VCaP (cell line): ENCODE measurements at regions not wholly inside any gene's neighbourhood (a gene's known extent, or its start where the extent isn't known, plus 50 kb on each side); places are given as distances from the start of the nearest gene placed in this dataset.
"Not testable (repeated sequence)": the region's sequence is repeated elsewhere in the genome, so short reads cannot be mapped to it uniquely, and the experiment has no call there.

Experiments used
- H3K27ac ChIP-seq: fragments of 450-650 bp; 2 replicates; pipeline ENCODE4 v1.5.1; 2017
- CTCF ChIP-seq: fragments of 450-650 bp; conservative IDR thresholded peaks from 2 replicates; pipeline ENCODE4 v1.5.1; 2017; ENCODE audit warnings: mild to moderate bottlenecking, moderate library complexity

- no peak for TF ChIP-seq CTCF
- no peak overlapping the region for H3K27ac ChIP-seq
These were observed 336.6 kb upstream of the API5 start for GRCh38 chr11:42975180-42975529.

- no peak overlapping the region for H3K27ac ChIP-seq
- TF ChIP-seq CTCF, result no peak
These were observed 335.1 kb upstream of the API5 start for GRCh38 chr11:42976636-42977217.

DNA sequence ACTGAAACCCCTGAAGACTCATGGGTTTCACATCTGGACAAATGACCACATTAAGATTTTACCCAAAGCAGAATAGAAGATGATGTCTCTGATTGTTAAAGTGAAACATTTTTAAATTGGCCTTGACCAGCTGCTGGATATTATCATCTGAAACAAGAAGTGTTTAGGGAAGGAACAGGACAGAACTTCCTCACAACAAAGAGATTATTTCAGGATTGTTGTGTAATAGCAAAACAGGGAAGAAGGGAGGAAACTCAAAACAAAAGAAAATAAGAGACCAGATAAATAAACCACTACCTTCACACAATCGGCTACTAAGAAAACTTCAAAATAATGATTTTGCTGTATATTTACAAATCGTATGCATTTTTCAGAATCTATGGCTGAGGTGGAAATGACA lies 319.2 kb upstream of the API5 start:
- TF ChIP-seq CTCF, result no peak
- H3K27ac ChIP-seq, result no peak overlapping the region

GRCh38 chr11:42996421-42997307 lies 315.1 kb upstream of the API5 start:
- no peak for TF ChIP-seq CTCF
- H3K27ac ChIP-seq, result no peak overlapping the region

DNA sequence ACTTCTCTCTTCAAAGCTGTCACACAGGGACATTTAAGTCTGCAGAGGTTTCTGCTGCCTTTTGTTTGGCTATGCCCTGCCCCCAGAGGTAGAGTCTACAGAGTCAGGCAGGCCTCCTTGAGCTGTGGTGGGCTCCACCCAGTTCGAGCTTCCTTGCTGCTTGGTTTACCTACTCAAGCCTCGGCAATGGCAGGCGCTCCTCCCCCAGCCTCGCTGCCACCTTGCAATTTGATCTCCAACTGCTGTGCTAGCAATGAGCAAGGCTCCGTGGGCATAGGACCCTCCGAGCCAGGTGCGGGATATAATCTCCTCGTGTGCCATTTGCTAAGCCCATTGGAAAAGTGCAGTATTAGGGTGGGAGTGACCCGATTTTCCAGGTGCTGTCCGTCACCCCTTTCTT lies 306.9 kb upstream of the API5 start:
- H3K27ac ChIP-seq, result not testable (repeated sequence)

- no peak for TF ChIP-seq CTCF
- no peak overlapping the region for H3K27ac ChIP-seq
These were observed 301.8 kb upstream of the API5 start for GRCh38 chr11:43010042-43010441.

- no peak overlapping the region for H3K27ac ChIP-seq
- no peak for TF ChIP-seq CTCF
These were observed 299.2 kb upstream of the API5 start for GRCh38 chr11:43012606-43013005.

DNA sequence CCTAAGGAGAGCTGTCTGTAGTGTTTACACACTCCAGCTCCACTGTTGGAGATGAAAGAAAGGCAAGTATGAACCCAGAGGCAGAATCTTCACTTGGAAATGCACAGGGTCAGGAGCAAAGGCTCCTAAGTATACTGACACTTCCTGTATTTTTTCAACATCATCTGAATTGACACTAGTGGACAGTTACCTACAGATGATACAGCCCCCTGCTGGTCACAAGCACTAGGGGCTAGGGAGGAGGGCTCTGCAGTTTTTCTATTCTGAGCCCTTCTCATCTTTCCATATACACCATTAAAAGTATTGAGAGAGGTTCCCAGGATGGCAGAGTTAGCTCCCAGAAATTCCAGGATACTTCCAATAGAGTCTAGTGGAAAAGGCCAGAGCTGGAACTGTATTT lies 290.3 kb upstream of the API5 start:
- H3K27ac ChIP-seq, result peak overlapping the region; percentile 36; the same call in 1 of the 2 replicates
- TF ChIP-seq CTCF, result peak; percentile 83
